H9 (cell line): ENCODE measurements at regions not wholly inside any gene's neighbourhood (a gene's known extent, or its start where the extent isn't known, plus 50 kb on each side); places are given as distances from the start of the nearest gene placed in this dataset.

Experiments
- DNase-seq: peaks from one replicate; pipeline ENCODE4 v3.0.0-alpha.2; 2017
- H2AFZ ChIP-seq: one replicate; pipeline ENCODE4 v1.6.1; 2013; ENCODE audit warnings: mild to moderate bottlenecking, low read length, control low read depth, moderate library complexity
- H2AK5ac ChIP-seq: 2 replicates; pipeline ENCODE4 v1.6.1; 2013; ENCODE audit warnings: low read length, control low read depth, mixed read lengths; ENCODE audit not compliant: insufficient read length
- H2BK120ac ChIP-seq: one replicate; pipeline ENCODE4 v1.6.1; 2013; ENCODE audit warnings: low read depth, mild to moderate bottlenecking, low read length, control low read depth, inconsistent platforms; ENCODE audit not compliant: poor library complexity, severe bottlenecking
- H2BK12ac ChIP-seq: 2 replicates; pipeline ENCODE4 v1.6.1; 2013; ENCODE audit warnings: low read length, control low read depth, mixed read lengths, low read depth; ENCODE audit not compliant: insufficient read length
- H2BK15ac ChIP-seq: 2 replicates; pipeline ENCODE4 v1.6.1; 2013; ENCODE audit warnings: low read depth, low read length, control low read depth
- H2BK20ac ChIP-seq: one replicate; pipeline ENCODE4 v1.6.1; 2013; ENCODE audit warnings: low read depth, mild to moderate bottlenecking, low read length, control low read depth, inconsistent platforms; ENCODE audit not compliant: poor library complexity, severe bottlenecking
- H2BK5ac ChIP-seq: 2 replicates; pipeline ENCODE4 v1.6.1; 2013; ENCODE audit warnings: low read length, control low read depth, mixed read lengths; ENCODE audit not compliant: insufficient read length
- H3K14ac ChIP-seq: 2 replicates; pipeline ENCODE4 v1.6.1; 2013; ENCODE audit warnings: low read length, control low read depth; ENCODE audit not compliant: insufficient read depth
- H3K18ac ChIP-seq: 2 replicates; pipeline ENCODE4 v1.6.1; 2013; ENCODE audit warnings: low read depth, mild to moderate bottlenecking, mixed read lengths, low read length, control low read depth; ENCODE audit not compliant: insufficient read length
- H3K23ac ChIP-seq: 2 replicates; pipeline ENCODE4 v1.6.1; 2013; ENCODE audit warnings: low read length, control low read depth, mixed read lengths, low read depth; ENCODE audit not compliant: insufficient read length
- H3K23me2 ChIP-seq: 2 replicates; pipeline ENCODE4 v1.6.1; 2013; ENCODE audit warnings: low read depth, mild to moderate bottlenecking, mixed read lengths, low read length, control low read depth; ENCODE audit not compliant: insufficient read length, poor library complexity, severe bottlenecking
- H3K27ac ChIP-seq: 2 replicates; pipeline ENCODE4 v1.5.1; 2013; ENCODE audit warnings: low read length, control low read depth, mixed read lengths, low read depth; ENCODE audit not compliant: insufficient read length
- H3K27me3 ChIP-seq: 2 replicates; pipeline ENCODE4 v1.6.1; 2013; ENCODE audit warnings: low read length, control low read depth, inconsistent platforms; ENCODE audit not compliant: insufficient read depth
- H3K4ac ChIP-seq: 2 replicates; pipeline ENCODE4 v1.6.1; 2013; ENCODE audit warnings: low read depth, mild to moderate bottlenecking, control low read depth, inconsistent platforms, low read length, moderate library complexity
- H3K4me1 ChIP-seq: 2 replicates; pipeline ENCODE4 v1.6.1; 2013; ENCODE audit warnings: low read length, control low read depth, inconsistent platforms; ENCODE audit not compliant: insufficient read depth
- H3K4me2 ChIP-seq: 2 replicates; pipeline ENCODE4 v1.6.1; 2013; ENCODE audit warnings: low read length, control low read depth, mixed read lengths; ENCODE audit not compliant: insufficient read length, insufficient read depth
- H3K56ac ChIP-seq: 2 replicates; pipeline ENCODE4 v1.6.1; 2013; ENCODE audit warnings: low read depth, mild to moderate bottlenecking, mixed read lengths, low read length, control low read depth; ENCODE audit not compliant: insufficient read length
- H3K79me1 ChIP-seq: 2 replicates; pipeline ENCODE4 v1.6.1; 2013; ENCODE audit warnings: low read depth, mild to moderate bottlenecking, moderate library complexity, low read length, control low read depth, inconsistent platforms; ENCODE audit not compliant: insufficient read depth, poor library complexity, severe bottlenecking
- H3K79me2 ChIP-seq: 2 replicates; pipeline ENCODE4 v1.6.1; 2013; ENCODE audit warnings: low read length, control low read depth, inconsistent platforms; ENCODE audit not compliant: insufficient read depth
- H3K9ac ChIP-seq: 2 replicates; pipeline ENCODE4 v1.6.1; 2013; ENCODE audit warnings: low read length, control low read depth, mixed read lengths; ENCODE audit not compliant: insufficient read length; ENCODE audit errors: extremely low read depth
- H3K9me3 ChIP-seq: one replicate; pipeline ENCODE4 v1.6.1; 2013; ENCODE audit warnings: low read depth, low read length, inconsistent platforms; ENCODE audit not compliant: control insufficient read depth
- H3T11ph ChIP-seq: one replicate; pipeline ENCODE4 v1.6.1; 2013; ENCODE audit warnings: mild to moderate bottlenecking, low read length, control low read depth, inconsistent platforms
- H4K20me1 ChIP-seq: one replicate; pipeline ENCODE4 v1.6.1; 2013; ENCODE audit not compliant: control insufficient read depth, insufficient read length, insufficient read depth
- H4K5ac ChIP-seq: 2 replicates; pipeline ENCODE4 v1.6.1; 2013; ENCODE audit warnings: low read depth, mild to moderate bottlenecking, mixed read lengths, low read length, control low read depth; ENCODE audit not compliant: insufficient read length
- H4K8ac ChIP-seq: replicated peaks from 2 replicates; pipeline ENCODE4 v1.6.1; 2013; ENCODE audit warnings: low read length, control low read depth, mixed read lengths, low read depth; ENCODE audit not compliant: insufficient read length
- H4K91ac ChIP-seq: 2 replicates; pipeline ENCODE4 v1.6.1; 2013; ENCODE audit warnings: low read depth, mild to moderate bottlenecking, moderate library complexity, mixed read lengths, low read length, control low read depth; ENCODE audit not compliant: insufficient read length
- H3K27ac Mint-ChIP-seq, 3 experiments: 2 replicates in 2 of 3; 3 replicates in 1 of 3; pipeline ENCODE4 v1.8.0; 2020 to 2021; ENCODE audit warnings: mixed read lengths in 3 of 3, mild to moderate bottlenecking in 1 of 3, moderate library complexity in 1 of 3
- H3K27me3 Mint-ChIP-seq: 2 replicates; pipeline ENCODE4 v1.8.0; 2021; ENCODE audit warnings: low read depth, mild to moderate bottlenecking, moderate library complexity, mixed read lengths
- H3K36me3 Mint-ChIP-seq, 3 experiments: 2 replicates in 2 of 3; 3 replicates in 1 of 3; pipeline ENCODE4 v1.8.0; 2020 to 2021; ENCODE audit warnings: low read depth in 3 of 3, mixed read lengths in 3 of 3; ENCODE audit not compliant: insufficient read depth in 1 of 3
- H3K4me1 Mint-ChIP-seq, 2 experiments: 2 replicates each; pipeline ENCODE4 v1.8.0; 2020; ENCODE audit warnings: mixed read lengths in 2 of 2
- H3K4me3 Mint-ChIP-seq, 2 experiments: 2 replicates in 1 of 2; 3 replicates in 1 of 2; pipeline ENCODE4 v1.8.0; 2020 to 2021; ENCODE audit warnings: mild to moderate bottlenecking in 2 of 2, mixed read lengths in 2 of 2, moderate library complexity in 1 of 2
- H3K9me3 Mint-ChIP-seq, 2 experiments: 2 replicates in 1 of 2; 3 replicates in 1 of 2; pipeline ENCODE4 v1.8.0; 2020; ENCODE audit warnings: mild to moderate bottlenecking in 2 of 2, mixed read lengths in 2 of 2, moderate library complexity in 1 of 2
- CTCF ChIP-seq: fragments of 200-600 bp; sonication (generic); conservative IDR thresholded peaks from 3 replicates; pipeline ENCODE4 v1.8.0; 2021; ENCODE audit warnings: antibody characterized with exemption, mild to moderate bottlenecking
- WGBS: extraction: QIAGEN DNeasy Blood & Tissue Kit; methylation state at CpG from one replicate; pipeline ENCODE4 v1.1.7; 2013; ENCODE audit warnings: missing lambda C conversion rate, low lambda C conversion rate, mixed read lengths; ENCODE audit not compliant: insufficient read length; ENCODE audit errors: extremely low coverage; 5-methylcytosine and 5-hydroxymethylcytosine counted together

DNA sequence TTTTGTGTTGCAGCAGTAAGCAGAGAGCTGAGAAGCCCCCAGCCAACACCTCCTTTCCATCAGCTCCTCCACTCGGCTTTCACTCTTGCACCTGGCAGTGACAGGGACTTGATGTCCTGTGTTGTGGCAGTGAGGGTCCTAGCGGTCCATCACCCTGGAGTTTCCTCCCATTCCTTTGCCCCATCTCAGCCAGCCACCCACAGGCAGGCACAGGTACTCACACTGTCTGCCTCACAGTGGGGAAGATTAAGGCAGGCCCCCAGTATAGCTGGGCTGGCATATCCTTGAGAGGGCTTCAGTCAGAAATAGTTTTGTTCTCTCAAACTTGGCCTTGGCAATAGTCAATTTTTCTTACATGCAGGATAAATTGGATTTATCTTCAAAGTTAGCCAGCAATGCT lies 362.7 kb downstream of the GADD45G start:
- H3K4ac ChIP-seq = no peak overlapping the region
- WGBS = no CpG with 5 or more reads among the region's 2 CpGs
- H3K79me2 ChIP-seq = no peaks in the 10 kb centered on the region
- no peak overlapping the region for H3T11ph ChIP-seq
- no peak overlapping the region for H2BK12ac ChIP-seq
- no peak overlapping the region for H3K27ac ChIP-seq
- Mint-ChIP-seq H3K27ac (no peak overlapping the region), H3K4me1 (no peaks in the 10 kb centered on the region), H3K27me3 (0 out of 2 replicates have a peak, but pooled peaks cover 2% of the 10 kb centered on the region), H3K4me3 (no peak overlapping the region), H3K9me3 (peaks cover 0 to 3% of the 10 kb centered on the region in 2 experiments; a peak in 1 of 5 replicates), H3K36me3 (no peaks in the 10 kb centered on the region)
- no peaks in the 10 kb centered on the region for H3K9me3 ChIP-seq
- H2BK5ac ChIP-seq = no peak overlapping the region
- no peak overlapping the region for H3K4me2 ChIP-seq
- H3K14ac ChIP-seq = no peak overlapping the region
- no peak overlapping the region for H2AFZ ChIP-seq
- no peak overlapping the region for H4K91ac ChIP-seq
- TF ChIP-seq CTCF = peak; percentile 40
- H3K79me1 ChIP-seq = no peaks in the 10 kb centered on the region
- H2AK5ac ChIP-seq = no peak overlapping the region
- H4K8ac ChIP-seq = no peak overlapping the region
- H3K18ac ChIP-seq = no peak overlapping the region
- no peak overlapping the region for H3K56ac ChIP-seq
- H3K23me2 ChIP-seq = no peaks in the 10 kb centered on the region
- no peak overlapping the region for H3K23ac ChIP-seq
- H4K5ac ChIP-seq = no peak overlapping the region
- H3K27me3 ChIP-seq = no peaks in the 10 kb centered on the region
- no peak overlapping the region for H2BK15ac ChIP-seq
- H3K9ac ChIP-seq = no peak overlapping the region
- no peaks in the 10 kb centered on the region for H4K20me1 ChIP-seq
- H3K4me1 ChIP-seq = no peaks in the 10 kb centered on the region
- DNase-seq = no peak
- no peak overlapping the region for H2BK120ac ChIP-seq
- no peak overlapping the region for H2BK20ac ChIP-seq
